Neuronal stem cell (in vitro differentiated cells): ENCODE measurements at regions not wholly inside any gene's neighbourhood (a gene's known extent, or its start where the extent isn't known, plus 50 kb on each side); places are given as distances from the start of the nearest gene placed in this dataset.
A peak's percentile ranks its signal among the peaks of the same experiment; 100 is the strongest.

ENCODE experiments used
- DNase-seq: peaks from one replicate; pipeline ENCODE4 v3.0.0-alpha.2; 2013; ENCODE audit warnings: low spot score
- H2AFZ ChIP-seq: one replicate; pipeline ENCODE4 v1.6.1; 2013; ENCODE audit warnings: mild to moderate bottlenecking, low read length, inconsistent platforms
- H2AK5ac ChIP-seq: 2 replicates; pipeline ENCODE4 v1.6.1; 2013; ENCODE audit warnings: low read depth, mild to moderate bottlenecking, inconsistent platforms, low read length, moderate library complexity, mixed read lengths
- H2BK120ac ChIP-seq: 2 replicates; pipeline ENCODE4 v1.6.1; 2013; ENCODE audit warnings: low read depth, mild to moderate bottlenecking, inconsistent platforms, low read length, moderate library complexity, mixed read lengths
- H2BK12ac ChIP-seq: one replicate; pipeline ENCODE4 v1.6.1; 2013; ENCODE audit warnings: low read length, inconsistent platforms
- H2BK15ac ChIP-seq: 2 replicates; pipeline ENCODE4 v1.6.1; 2013; ENCODE audit warnings: mild to moderate bottlenecking, low read length, inconsistent platforms, mixed read lengths
- H2BK5ac ChIP-seq: one replicate; pipeline ENCODE4 v1.6.1; 2013; ENCODE audit warnings: inconsistent platforms, mild to moderate bottlenecking, low read length, moderate library complexity
- H3K14ac ChIP-seq: one replicate; pipeline ENCODE4 v1.6.1; 2013; ENCODE audit warnings: low read length, inconsistent platforms
- H3K18ac ChIP-seq: 2 replicates; pipeline ENCODE4 v1.6.1; 2013; ENCODE audit warnings: low read length, inconsistent platforms
- H3K23ac ChIP-seq: 2 replicates; pipeline ENCODE4 v1.6.1; 2013; ENCODE audit warnings: low read depth, mild to moderate bottlenecking, mixed read lengths, low read length, inconsistent platforms; ENCODE audit not compliant: poor library complexity
- H3K27ac ChIP-seq: replicated peaks from 3 replicates; pipeline ENCODE4 v1.5.1; 2013; ENCODE audit warnings: low read length, inconsistent platforms
- H3K27me3 ChIP-seq, 3 experiments: 2 replicates each; pipeline ENCODE4 v1.6.1; 2013; ENCODE audit warnings: low read length in 3 of 3, mild to moderate bottlenecking in 2 of 3, inconsistent platforms in 1 of 3, low read depth in 1 of 3, mixed read lengths in 1 of 3, moderate library complexity in 1 of 3; ENCODE audit not compliant: control insufficient read depth in 3 of 3, insufficient read depth in 3 of 3
- H3K36me3 ChIP-seq, 2 donors: replicated peaks in 1 of 2; 2 replicates each; pipeline ENCODE4 v1.6.1; 2013; ENCODE audit warnings: low read length in 2 of 2; ENCODE audit not compliant: control insufficient read depth in 2 of 2, insufficient read depth in 2 of 2
- H3K4ac ChIP-seq: 2 replicates; pipeline ENCODE4 v1.6.1; 2013; ENCODE audit warnings: inconsistent platforms, mild to moderate bottlenecking, low read length, moderate library complexity
- H3K4me1 ChIP-seq, 2 donors: 1 replicate in 1 of 2; 2 replicates in 1 of 2; pipeline ENCODE4 v1.6.1; 2013; ENCODE audit warnings: low read length in 2 of 2, low read depth in 1 of 2; ENCODE audit not compliant: control insufficient read depth in 2 of 2, insufficient read depth in 1 of 2
- H3K4me2 ChIP-seq: one replicate; pipeline ENCODE4 v1.6.1; 2013; ENCODE audit warnings: mild to moderate bottlenecking, low read length, inconsistent platforms; ENCODE audit not compliant: insufficient read depth, poor library complexity, severe bottlenecking
- H3K4me3 ChIP-seq, 2 donors: 2 replicates each; pipeline ENCODE4 v1.5.1; 2013; ENCODE audit warnings: low read length in 2 of 2, mild to moderate bottlenecking in 2 of 2, inconsistent platforms in 1 of 2, moderate library complexity in 1 of 2
- H3K79me1 ChIP-seq: one replicate; pipeline ENCODE4 v1.6.1; 2013; ENCODE audit warnings: low read depth, mild to moderate bottlenecking, inconsistent platforms, low read length, moderate library complexity
- H3K9ac ChIP-seq: one replicate; pipeline ENCODE4 v1.6.1; 2013; ENCODE audit warnings: mild to moderate bottlenecking, low read depth, low read length, inconsistent platforms; ENCODE audit not compliant: poor library complexity
- H3K9me3 ChIP-seq, 2 donors: replicated peaks in 1 of 2; 2 replicates each; pipeline versions ENCODE3 to v1.6.1; 2013; ENCODE audit warnings: low read length in 2 of 2, mild to moderate bottlenecking in 2 of 2, inconsistent platforms in 1 of 2, low read depth in 1 of 2, mixed read lengths in 1 of 2, moderate library complexity in 1 of 2; ENCODE audit not compliant: control insufficient read depth in 2 of 2, insufficient read depth in 1 of 2
- H4K8ac ChIP-seq: one replicate; pipeline ENCODE4 v1.6.1; 2013; ENCODE audit warnings: low read depth, mild to moderate bottlenecking, inconsistent platforms, low read length, moderate library complexity
- H4K91ac ChIP-seq: one replicate; pipeline ENCODE4 v1.6.1; 2013; ENCODE audit warnings: low read length, low read depth, mild to moderate bottlenecking, inconsistent platforms; ENCODE audit not compliant: poor library complexity
- WGBS, 2 donors: extraction: QIAGEN DNeasy Blood & Tissue Kit; methylation state at CpG; one replicate each; pipeline ENCODE4 v1.1.7; 2013; ENCODE audit warnings: missing lambda C conversion rate in 2 of 2, mixed read lengths in 1 of 2; ENCODE audit not compliant: insufficient read length in 2 of 2, insufficient replicate concordance in 1 of 2; ENCODE audit errors: extremely low coverage in 2 of 2; 5-methylcytosine and 5-hydroxymethylcytosine counted together

- no peak overlapping the region for H3K14ac ChIP-seq
- no peak overlapping the region for H3K18ac ChIP-seq
- H4K8ac ChIP-seq: no peak overlapping the region
- H3K4me3 ChIP-seq: no peak overlapping the region
- H3K4me1 ChIP-seq: no peaks in the 10 kb centered on the region
- H2BK5ac ChIP-seq: no peak overlapping the region
- no peak for DNase-seq
- no peak overlapping the region for H3K27ac ChIP-seq
- no peak overlapping the region for H2AK5ac ChIP-seq
- H3K27me3 ChIP-seq: no peaks in the 10 kb centered on the region
- H2AFZ ChIP-seq: no peak overlapping the region
- no peaks in the 10 kb centered on the region for H3K36me3 ChIP-seq
- no peaks in the 10 kb centered on the region for H3K79me1 ChIP-seq
- H3K9ac ChIP-seq: no peak overlapping the region
- H2BK15ac ChIP-seq: no peak overlapping the region
- H2BK120ac ChIP-seq: no peak overlapping the region
- H3K4me2 ChIP-seq: no peak overlapping the region
- no peak overlapping the region for H3K23ac ChIP-seq
- no CpG with 5 or more reads among the region's 4 CpGs for WGBS, 2 donors
- no peak overlapping the region for H3K4ac ChIP-seq
- H2BK12ac ChIP-seq: no peak overlapping the region
- no peaks in the 10 kb centered on the region for H3K9me3 ChIP-seq
- no peak overlapping the region for H4K91ac ChIP-seq
These were observed 358.8 kb downstream of the PREX1 start for GRCh38 chr20:48469026-48469425.

- Histone ChIP-seq H2BK120ac (no peak overlapping the region), H3K14ac (no peak overlapping the region), H3K79me1 (no peaks in the 10 kb centered on the region), H2AFZ (no peak overlapping the region), H2BK5ac (no peak overlapping the region), H3K4me2 (no peak overlapping the region), H4K8ac (no peak overlapping the region), H2BK12ac (no peak overlapping the region), H3K27ac (no peak overlapping the region), H3K27me3 (no peaks in the 10 kb centered on the region), H3K18ac (no peak overlapping the region), H3K4me3 (peak overlapping the region in 1 of 2 donors; percentile 32), H4K91ac (no peak overlapping the region), H3K9me3 (no peaks in the 10 kb centered on the region), H3K36me3 (no peaks in the 10 kb centered on the region), H3K4ac (no peak overlapping the region), H2BK15ac (no peak overlapping the region), H3K4me1 (no peaks in the 10 kb centered on the region), H2AK5ac (no peak overlapping the region), H3K9ac (no peak overlapping the region), H3K23ac (no peak overlapping the region)
- no CpG with 5 or more reads among the region's 5 CpGs for WGBS, 2 donors
- no peak for DNase-seq
These were observed 359.2 kb downstream of the PREX1 start for GRCh38 chr20:48468571-48468970.

- no peak overlapping the region for H3K18ac ChIP-seq
- no peak overlapping the region for H2BK15ac ChIP-seq
- no peak overlapping the region for H3K27ac ChIP-seq
- no peak overlapping the region for H4K8ac ChIP-seq
- H3K23ac ChIP-seq: no peak overlapping the region
- no peaks in the 10 kb centered on the region for H3K36me3 ChIP-seq
- H2BK12ac ChIP-seq: no peak overlapping the region
- no peak overlapping the region for H3K4me2 ChIP-seq
- peak overlapping the region; percentile 63 for H2AFZ ChIP-seq
- no peak overlapping the region for H3K14ac ChIP-seq
- DNase-seq: no peak
- H3K27me3 ChIP-seq: peaks cover 0 to 4% (median 0%) of the 10 kb centered on the region in 3 experiments
- H3K4me1 ChIP-seq: no peaks in the 10 kb centered on the region
- WGBS, 2 donors: no CpG with 5 or more reads among the region's 2 CpGs
- H2AK5ac ChIP-seq: no peak overlapping the region
- H2BK5ac ChIP-seq: no peak overlapping the region
- H3K4ac ChIP-seq: no peak overlapping the region
- no peak overlapping the region for H2BK120ac ChIP-seq
- no peaks in the 10 kb centered on the region for H3K9me3 ChIP-seq
- no peak overlapping the region for H4K91ac ChIP-seq
- no peak overlapping the region for H3K4me3 ChIP-seq
- H3K9ac ChIP-seq: no peak overlapping the region
- H3K79me1 ChIP-seq: no peaks in the 10 kb centered on the region
These were observed 360.2 kb downstream of the PREX1 start for GRCh38 chr20:48467622-48468021.

- Histone ChIP-seq H3K79me1 (no peaks in the 10 kb centered on the region), H3K23ac (no peak overlapping the region), H3K4me1 (peaks cover 0 to 2% of the 10 kb centered on the region in 2 donors), H3K36me3 (no peaks in the 10 kb centered on the region), H2BK15ac (no peak overlapping the region), H3K4me2 (no peak overlapping the region), H3K9ac (no peak overlapping the region), H2AFZ (no peak overlapping the region), H2BK5ac (no peak overlapping the region), H4K91ac (no peak overlapping the region), H2AK5ac (no peak overlapping the region), H3K18ac (peak overlapping the region; percentile 6), H4K8ac (no peak overlapping the region), H3K14ac (no peak overlapping the region), H3K9me3 (no peaks in the 10 kb centered on the region), H3K27me3 (peaks cover 0 to 14% (median 0%) of the 10 kb centered on the region in 3 experiments), H3K4ac (no peak overlapping the region), H2BK120ac (no peak overlapping the region), H2BK12ac (no peak overlapping the region), H3K4me3 (no peak overlapping the region), H3K27ac (no peak overlapping the region)
- no CpG with 5 or more reads among the region's 4 CpGs for WGBS, 2 donors
- no peak for DNase-seq
These were observed 362.5 kb downstream of the PREX1 start for GRCh38 chr20:48465271-48465670.
